GM12878 (cell line): ENCODE measurements at regions not wholly inside any gene's neighbourhood (a gene's known extent, or its start where the extent isn't known, plus 50 kb on each side); places are given as distances from the start of the nearest gene placed in this dataset.

Source experiments
- ATAC-seq: fragments of 200-7000 bp; cut with Tn5 transposase; 3 replicates; pipeline ENCODE4 v1.9.1; 2020; ENCODE audit warnings: mild to moderate bottlenecking, moderate library complexity
- BruUV-seq: library from RNA; stranded (reverse); fragments of 400-500 nt; replicated peaks from 2 replicates; lab custom pipeline; 2021; lab: Mats Ljungman, UMichigan
- CTCF ChIA-PET: fragments of 300-600 bp; sonication (Branson Sonifier 250); formaldehyde crosslinking; extraction: SDS; loops from one replicate; lab custom pipeline; 2021; ENCODE audit warnings: inconsistent platforms; lab: Yijun Ruan, JAX
- POLR2A ChIA-PET: fragments of 350-600 bp; formaldehyde crosslinking; extraction: SDS; loops from one replicate; lab custom pipeline; 2021; ENCODE audit warnings: inconsistent platforms; lab: Charles Lee
- RAD21 ChIA-PET: fragments of 300-600 bp; sonication (Branson Sonifier 250); formaldehyde crosslinking; loops from one replicate; lab custom pipeline; 2023; ENCODE audit warnings: antibody characterized with exemption; ENCODE audit not compliant: unreplicated experiment; lab: Charles Lee
- SMC1A ChIA-PET: fragments of 300-600 bp; sonication (Branson Sonifier 250); formaldehyde crosslinking; loops from one replicate; lab custom pipeline; 2023; ENCODE audit not compliant: unreplicated experiment, uncharacterized antibody; lab: Charles Lee
- DNase-seq: peaks from one replicate; pipeline ENCODE4 v3.0.0-alpha.2; 2011; ENCODE audit warnings: low read depth, low spot score
- FAIRE-seq: peaks from 3 replicates; lab custom pipeline; 2011; peaks lifted over from hg19 to GRCh38; lab: Jason Lieb, UNC
- H2AFZ ChIP-seq: 2 replicates; pipeline ENCODE4 v1.6.0; 2011; ENCODE audit warnings: low read depth, low read length, control low read depth; ENCODE audit not compliant: control insufficient read depth
- H3K27ac ChIP-seq: 2 replicates; pipeline ENCODE4 v1.5.1; 2011; ENCODE audit warnings: control low read depth; ENCODE audit not compliant: control insufficient read depth, insufficient read depth
- H3K27me3 ChIP-seq, 2 experiments: replicated peaks in 1 of 2; 2 replicates each; pipeline versions ENCODE4 v1.6.0 to v1.6.1; 2011; ENCODE audit warnings: low read length in 1 of 2; ENCODE audit not compliant: control insufficient read depth in 2 of 2, insufficient read depth in 2 of 2
- H3K36me3 ChIP-seq, 2 experiments: 2 replicates each; pipeline ENCODE4 v1.5.1; 2011; ENCODE audit warnings: low read length in 1 of 2; ENCODE audit not compliant: control insufficient read depth in 2 of 2, insufficient read depth in 2 of 2
- H3K4me1 ChIP-seq: 2 replicates; pipeline ENCODE4 v1.6.1; 2011; ENCODE audit warnings: mild to moderate bottlenecking, low read length, moderate library complexity, mixed read lengths; ENCODE audit not compliant: control insufficient read depth, insufficient read depth
- H3K4me2 ChIP-seq: 2 replicates; pipeline ENCODE4 v1.6.0; 2011; ENCODE audit warnings: control low read depth; ENCODE audit not compliant: control insufficient read depth, insufficient read depth
- H3K4me3 ChIP-seq: fragments of 200-600 bp; sonication (generic); 2 replicates; pipeline ENCODE4 v1.5.1; 2016
- H3K79me2 ChIP-seq: 2 replicates; pipeline ENCODE4 v1.6.0; 2011; ENCODE audit warnings: low read length; ENCODE audit not compliant: control insufficient read depth, insufficient read depth
- H3K9ac ChIP-seq: 2 replicates; pipeline ENCODE4 v1.8.0; 2011; ENCODE audit warnings: low read length, control low read depth, mixed read lengths; ENCODE audit not compliant: control insufficient read depth, insufficient read depth
- H3K9me3 ChIP-seq: replicated peaks from 3 replicates; pipeline ENCODE4 v1.5.1; 2011; ENCODE audit warnings: mild to moderate bottlenecking, low read length; ENCODE audit not compliant: control insufficient read depth, insufficient read depth
- H4K20me1 ChIP-seq: 2 replicates; pipeline ENCODE4 v1.6.0; 2011; ENCODE audit not compliant: control insufficient read depth, insufficient read depth
- MEF2B ChIP-seq: fragments of 450-650 bp; IDR thresholded peaks from 2 replicates; pipeline ENCODE4 v1.6.1; 2018; ENCODE audit warnings: mild to moderate bottlenecking, moderate library complexity; ENCODE audit not compliant: partially characterized antibody, poor library complexity, severe bottlenecking
- TCF3 ChIP-seq: IDR thresholded peaks from 2 replicates; pipeline ENCODE4 v1.6.1; 2012; ENCODE audit warnings: low read depth, mild to moderate bottlenecking, low read length, borderline replicate concordance; ENCODE audit not compliant: insufficient read depth
- WGBS: methylation state at CpG from one replicate; pipeline ENCODE4 v1.1.6; 2016; ENCODE audit warnings: low lambda C conversion rate; ENCODE audit not compliant: insufficient replicate concordance, insufficient coverage; ENCODE audit errors: missing lambda C conversion rate; 5-methylcytosine and 5-hydroxymethylcytosine counted together
- in situ Hi-C: fragments of 300-500 bp; cut with MboI; formaldehyde crosslinking; loops from 9 replicates; pipeline ENCODE4 v1.14.3; 2018; ENCODE audit warnings: mixed read lengths
- intact Hi-C: fragments of 100-400 bp; cut with micrococcal nuclease; formaldehyde crosslinking; loops from one replicate; pipeline ENCODE4 v1.14.2; 2022; ENCODE audit not compliant: unreplicated experiment
- TF ChIP-seq, protein P1 (sequence below): fragments of 450-650 bp; IDR thresholded peaks from 2 replicates; pipeline ENCODE4 v1.6.1; 2017; ENCODE audit warnings: mild to moderate bottlenecking, moderate library complexity

DNA sequence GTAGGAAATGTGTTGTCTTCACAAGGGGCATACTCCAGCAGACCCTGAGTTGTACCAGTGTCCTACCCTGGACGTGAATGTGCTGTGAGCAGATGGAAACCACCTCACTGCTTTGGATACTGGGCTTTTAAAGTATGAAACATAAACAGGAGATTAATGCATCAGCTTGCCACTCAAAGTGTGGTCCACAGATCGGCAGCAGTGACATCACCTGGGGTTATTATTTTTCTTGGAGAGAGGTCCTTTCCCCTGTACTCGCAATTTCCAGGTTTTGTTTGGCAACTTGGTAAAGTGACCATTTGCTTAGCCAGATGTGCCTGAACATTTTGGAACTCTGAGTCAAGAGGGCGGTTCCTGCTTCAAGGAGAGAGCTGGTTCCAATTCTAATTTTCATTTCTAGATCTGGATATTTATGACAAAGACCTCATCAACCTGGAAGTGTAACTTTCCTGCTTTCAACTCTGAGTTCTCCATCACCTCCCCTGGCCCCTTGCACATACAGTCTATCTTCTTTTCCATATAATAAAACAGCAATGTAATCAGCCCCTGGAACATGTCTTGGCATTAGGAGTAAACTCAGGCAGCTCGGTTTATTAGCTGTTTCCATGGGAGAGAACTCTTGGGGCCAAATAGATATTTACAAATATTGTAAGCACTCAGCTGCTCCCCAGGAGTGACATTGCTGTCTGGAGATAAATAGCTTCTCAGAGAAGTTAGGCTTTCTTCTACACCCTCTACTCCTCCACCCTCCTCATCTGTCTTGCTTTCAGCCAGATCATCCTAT is 237.0 kb upstream of the TBX3 start:
- in situ Hi-C loops, result no loop called here
- FAIRE-seq, result no peak
- BruUV-seq, result no TSS peak

More for the DNA sequence above, 237.0 kb upstream of the TBX3 start:
- no peak for DNase-seq
- H3K4me1 ChIP-seq, result no peaks in the 10 kb centered on the region
- ATAC-seq, result no peak
- H2AFZ ChIP-seq, result no peak overlapping the region
- intact Hi-C loops, result no loop called here
- H3K9ac ChIP-seq, result no peak overlapping the region
- 5% methylated on average over 5 of the region's 5 CpGs for WGBS
- H3K79me2 ChIP-seq, result no peaks in the 10 kb centered on the region
- no peak for TF ChIP-seq MEF2B
- no peak for TF ChIP-seq TCF3
- TF ChIP-seq, protein P1, sequence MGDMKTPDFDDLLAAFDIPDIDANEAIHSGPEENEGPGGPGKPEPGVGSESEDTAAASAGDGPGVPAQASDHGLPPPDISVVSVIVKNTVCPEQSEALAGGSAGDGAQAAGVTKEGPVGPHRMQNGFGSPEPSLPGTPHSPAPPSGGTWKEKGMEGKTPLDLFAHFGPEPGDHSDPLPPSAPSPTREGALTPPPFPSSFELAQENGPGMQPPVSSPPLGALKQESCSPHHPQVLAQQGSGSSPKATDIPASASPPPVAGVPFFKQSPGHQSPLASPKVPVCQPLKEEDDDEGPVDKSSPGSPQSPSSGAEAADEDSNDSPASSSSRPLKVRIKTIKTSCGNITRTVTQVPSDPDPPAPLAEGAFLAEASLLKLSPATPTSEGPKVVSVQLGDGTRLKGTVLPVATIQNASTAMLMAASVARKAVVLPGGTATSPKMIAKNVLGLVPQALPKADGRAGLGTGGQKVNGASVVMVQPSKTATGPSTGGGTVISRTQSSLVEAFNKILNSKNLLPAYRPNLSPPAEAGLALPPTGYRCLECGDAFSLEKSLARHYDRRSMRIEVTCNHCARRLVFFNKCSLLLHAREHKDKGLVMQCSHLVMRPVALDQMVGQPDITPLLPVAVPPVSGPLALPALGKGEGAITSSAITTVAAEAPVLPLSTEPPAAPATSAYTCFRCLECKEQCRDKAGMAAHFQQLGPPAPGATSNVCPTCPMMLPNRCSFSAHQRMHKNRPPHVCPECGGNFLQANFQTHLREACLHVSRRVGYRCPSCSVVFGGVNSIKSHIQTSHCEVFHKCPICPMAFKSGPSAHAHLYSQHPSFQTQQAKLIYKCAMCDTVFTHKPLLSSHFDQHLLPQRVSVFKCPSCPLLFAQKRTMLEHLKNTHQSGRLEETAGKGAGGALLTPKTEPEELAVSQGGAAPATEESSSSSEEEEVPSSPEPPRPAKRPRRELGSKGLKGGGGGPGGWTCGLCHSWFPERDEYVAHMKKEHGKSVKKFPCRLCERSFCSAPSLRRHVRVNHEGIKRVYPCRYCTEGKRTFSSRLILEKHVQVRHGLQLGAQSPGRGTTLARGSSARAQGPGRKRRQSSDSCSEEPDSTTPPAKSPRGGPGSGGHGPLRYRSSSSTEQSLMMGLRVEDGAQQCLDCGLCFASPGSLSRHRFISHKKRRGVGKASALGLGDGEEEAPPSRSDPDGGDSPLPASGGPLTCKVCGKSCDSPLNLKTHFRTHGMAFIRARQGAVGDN, result no peak
- ChIA-PET POLR2A (no interaction called here), SMC1A (interaction anchor here (0.8 to 2.5 kb wide), 2 partner anchors 10 to 12 kb away, joined by 3 to 7 read pairs; no protein-coding TSS in a partner anchor), CTCF (no interaction called here), RAD21 (interaction anchor here (0.7 kb wide), 1 partner anchor 71 kb away, joined by 3 read pairs; no protein-coding TSS in a partner anchor)
- H3K27ac ChIP-seq, result no peak overlapping the region
- no peaks in the 10 kb centered on the region for H3K27me3 ChIP-seq
- no peaks in the 10 kb centered on the region for H3K9me3 ChIP-seq
- H3K4me3 ChIP-seq, result no peak overlapping the region
- H4K20me1 ChIP-seq, result no peaks in the 10 kb centered on the region
- H3K4me2 ChIP-seq, result no peak overlapping the region
- no peaks in the 10 kb centered on the region for H3K36me3 ChIP-seq
